HEK293 (cell line): ENCODE measurements at regions not wholly inside any gene's neighbourhood (a gene's known extent, or its start where the extent isn't known, plus 50 kb on each side); places are given as distances from the start of the nearest gene placed in this dataset.

Experiments
- CTCF ChIA-PET: fragments of 350-600 bp; formaldehyde crosslinking; extraction: SDS; loops from one replicate; lab custom pipeline; 2021; ENCODE audit warnings: antibody characterized with exemption; lab: Yijun Ruan, JAX
- POLR2A ChIA-PET: fragments of 300-600 bp; formaldehyde crosslinking; extraction: SDS; loops from one replicate; lab custom pipeline; 2020; ENCODE audit warnings: antibody characterized with exemption, inconsistent platforms; lab: Yijun Ruan, JAX
- H3K27ac ChIP-seq: fragments of 200-500 bp; sonication (Bioruptor generic); 2 replicates; pipeline ENCODE4 v1.5.1; 2014; ENCODE audit warnings: low read depth, low read length, control low read depth, inconsistent platforms; ENCODE audit errors: extremely low read depth
- H3K36me3 ChIP-seq, 2 experiments: fragments of 200-500 bp in 1 of 2; sonication (Bioruptor generic) in 1 of 2; 1 replicate in 1 of 2; 2 replicates in 1 of 2; pipeline ENCODE4 v1.5.1; 2014 to 2017; ENCODE audit warnings: inconsistent platforms in 2 of 2, low read length in 2 of 2; ENCODE audit not compliant: control insufficient read depth in 2 of 2, insufficient read depth in 1 of 2
- H3K4me1 ChIP-seq: fragments of 200-500 bp; sonication (Bioruptor generic); 2 replicates; pipeline ENCODE4 v1.5.1; 2014; ENCODE audit warnings: mild to moderate bottlenecking, low read length, inconsistent platforms; ENCODE audit not compliant: control insufficient read depth, insufficient read depth
- H3K4me3 ChIP-seq: 2 replicates; pipeline ENCODE4 v1.5.1; 2011; ENCODE audit warnings: low read depth, mild to moderate bottlenecking, control low read depth, low read length, moderate library complexity
- H3K9me3 ChIP-seq: fragments of 200-500 bp; sonication (Bioruptor generic); 2 replicates; pipeline ENCODE4 v1.5.1; 2014; ENCODE audit warnings: low read depth, low read length, inconsistent platforms; ENCODE audit not compliant: control insufficient read depth, insufficient read depth
- GLI2 ChIP-seq: fragments of 450-650 bp; formaldehyde crosslinking; IDR thresholded peaks from 2 replicates; pipeline ENCODE4; 2017; ENCODE audit warnings: missing biosample characterization, missing genetic modification characterization, low read depth, borderline replicate concordance
- GLI4 ChIP-seq: fragments of 450-650 bp; formaldehyde crosslinking; IDR thresholded peaks from 2 replicates; pipeline ENCODE4 v1.5.1; 2016; ENCODE audit warnings: missing biosample characterization, missing genetic modification characterization
- HOXD13 ChIP-seq: sonication (generic); formaldehyde crosslinking; IDR thresholded peaks from 2 replicates; pipeline ENCODE4 v1.8.0; 2022; ENCODE audit warnings: missing genetic modification reagents, borderline replicate concordance
- OSR2 ChIP-seq: fragments of 450-650 bp; formaldehyde crosslinking; IDR thresholded peaks from 2 replicates; pipeline ENCODE4 v1.5.1; 2016; ENCODE audit warnings: missing biosample characterization, missing genetic modification characterization
- PRDM2 ChIP-seq: fragments of 450-650 bp; formaldehyde crosslinking; IDR thresholded peaks from 2 replicates; pipeline ENCODE4 v1.5.1; 2016; ENCODE audit warnings: missing biosample characterization, missing genetic modification characterization, borderline replicate concordance
- REST ChIP-seq: fragments of 450-650 bp; formaldehyde crosslinking; IDR thresholded peaks from 2 replicates; pipeline ENCODE4 v1.5.1; 2016; ENCODE audit warnings: missing biosample characterization, missing genetic modification characterization
- SP7 ChIP-seq: fragments of 450-650 bp; formaldehyde crosslinking; IDR thresholded peaks from 2 replicates; pipeline ENCODE4 v1.5.1; 2016; ENCODE audit warnings: missing biosample characterization, missing genetic modification characterization
- ZBTB11 ChIP-seq: fragments of 450-650 bp; formaldehyde crosslinking; conservative IDR thresholded peaks from 2 replicates; pipeline ENCODE4 v1.5.1; 2016; ENCODE audit warnings: low read depth, missing biosample characterization, missing genetic modification characterization
- ZBTB26 ChIP-seq: fragments of 450-650 bp; formaldehyde crosslinking; optimal IDR thresholded peaks from 2 replicates; pipeline ENCODE3; 2016; ENCODE audit warnings: missing biosample characterization, mild to moderate bottlenecking, missing genetic modification characterization
- ZNF132 ChIP-seq: fragments of 450-650 bp; formaldehyde crosslinking; IDR thresholded peaks from 2 replicates; pipeline ENCODE4 v1.5.1; 2017; ENCODE audit warnings: missing biosample characterization, missing genetic modification characterization, borderline replicate concordance
- ZNF175 ChIP-seq: fragments of 450-650 bp; formaldehyde crosslinking; IDR thresholded peaks from 2 replicates; pipeline ENCODE4 v1.5.1; 2016; ENCODE audit warnings: missing biosample characterization, missing genetic modification characterization
- ZNF18 ChIP-seq: fragments of 450-650 bp; formaldehyde crosslinking; IDR thresholded peaks from 2 replicates; pipeline ENCODE4 v1.5.1; 2016; ENCODE audit warnings: missing biosample characterization, missing genetic modification characterization
- ZNF23 ChIP-seq: fragments of 450-650 bp; formaldehyde crosslinking; IDR thresholded peaks from 2 replicates; pipeline ENCODE4 v1.5.1; 2016; ENCODE audit warnings: missing biosample characterization, missing genetic modification characterization, borderline replicate concordance
- ZNF292 ChIP-seq: fragments of 450-650 bp; formaldehyde crosslinking; IDR thresholded peaks from 2 replicates; pipeline ENCODE4 v1.5.1; 2016; ENCODE audit warnings: low read depth, missing biosample characterization, missing genetic modification characterization, borderline replicate concordance
- ZNF391 ChIP-seq: fragments of 450-650 bp; formaldehyde crosslinking; IDR thresholded peaks from 2 replicates; pipeline ENCODE4 v1.5.1; 2016; ENCODE audit warnings: low read depth, missing biosample characterization, missing genetic modification characterization, borderline replicate concordance
- ZNF449 ChIP-seq: fragments of 450-650 bp; formaldehyde crosslinking; IDR thresholded peaks from 2 replicates; pipeline ENCODE4 v1.5.1; 2017; ENCODE audit warnings: missing biosample characterization, mild to moderate bottlenecking, missing genetic modification characterization, moderate library complexity
- ZNF549 ChIP-seq: fragments of 450-650 bp; IDR thresholded peaks from 2 replicates; pipeline ENCODE4 v1.5.1; 2018; ENCODE audit warnings: missing biosample characterization, missing genetic modification characterization, mild to moderate bottlenecking, inconsistent platforms, moderate library complexity
- ZNF621 ChIP-seq: fragments of 450-650 bp; formaldehyde crosslinking; IDR thresholded peaks from 2 replicates; pipeline ENCODE4 v1.5.1; 2017; ENCODE audit warnings: missing biosample characterization, missing genetic modification characterization
- ZNF664 ChIP-seq: fragments of 450-650 bp; formaldehyde crosslinking; IDR thresholded peaks from 2 replicates; pipeline ENCODE4 v1.5.1; 2016; ENCODE audit warnings: missing biosample characterization, missing genetic modification characterization
- ZNF830 ChIP-seq: fragments of 450-650 bp; IDR thresholded peaks from 2 replicates; pipeline ENCODE4 v1.5.0; 2018; ENCODE audit warnings: missing biosample characterization, missing genetic modification characterization, low read depth, mild to moderate bottlenecking, moderate library complexity

- TF ChIP-seq PRDM2 (tag by site-specific recombination): no peak
- no peak for TF ChIP-seq ZNF132
- no peak for TF ChIP-seq REST (tag by site-specific recombination)
- no peak for TF ChIP-seq ZNF391
- no peak for TF ChIP-seq ZNF549
- no peak for TF ChIP-seq OSR2
Measured at GRCh38 chr2:117342415-117342814, 472.1 kb upstream of the DDX18 start (continued).

GRCh38 chr2:117349687-117350086 is 464.8 kb upstream of the DDX18 start:
- CTCF ChIA-PET: no interaction called here
- no peak overlapping the region for H3K27ac ChIP-seq
- no peaks in the 10 kb centered on the region for H3K4me1 ChIP-seq
- H3K9me3 ChIP-seq: no peaks in the 10 kb centered on the region
- POLR2A ChIA-PET: no interaction called here
- no peaks in the 10 kb centered on the region for H3K36me3 ChIP-seq
- H3K4me3 ChIP-seq: no peak overlapping the region
- TF ChIP-seq ZNF621 (tag by site-specific recombination): no peak
- TF ChIP-seq ZNF23: no peak
- no peak for TF ChIP-seq ZNF132
- no peak for TF ChIP-seq GLI2 (tag by site-specific recombination)
- no peak for TF ChIP-seq ZBTB26
- TF ChIP-seq ZNF449 (tag by site-specific recombination): no peak
- no peak for TF ChIP-seq SP7 (tag by site-specific recombination)
- no peak for TF ChIP-seq ZBTB11 (tag by site-specific recombination)
- TF ChIP-seq HOXD13: no peak
- TF ChIP-seq GLI4 (tag by site-specific recombination): no peak
- TF ChIP-seq ZNF292 (tag by site-specific recombination): no peak
- TF ChIP-seq ZNF830 (tag by site-specific recombination): no peak
- TF ChIP-seq ZNF664 (tag by site-specific recombination): no peak
- no peak for TF ChIP-seq ZNF18 (tag by site-specific recombination)
- no peak for TF ChIP-seq ZNF175
